B cell (primary cell): ENCODE measurements at regions not wholly inside any gene's neighbourhood (a gene's known extent, or its start where the extent isn't known, plus 50 kb on each side); places are given as distances from the start of the nearest gene placed in this dataset.

Experiments used
- ATAC-seq: fragments of 200-7000 bp; cut with Tn5 transposase; one replicate; pipeline ENCODE4 v1.10.0; 2021; ENCODE audit warnings: low read depth, mild to moderate bottlenecking, moderate number of reproducible peaks, moderate library complexity
- CTCF ChIA-PET: fragments of 350-600 bp; sonication (Branson Sonifier 250); formaldehyde crosslinking; loops from one replicate; lab custom pipeline; 2021; ENCODE audit warnings: antibody characterized with exemption, inconsistent platforms; lab: Charles Lee
- POLR2A ChIA-PET: fragments of 350-600 bp; sonication (Branson Sonifier 250); formaldehyde crosslinking; loops from one replicate; lab custom pipeline; 2021; ENCODE audit warnings: antibody characterized with exemption; lab: Charles Lee
- DNase-seq: peaks from one replicate; pipeline ENCODE4 v3.0.0; 2013
- H2AFZ ChIP-seq: 2 replicates; pipeline ENCODE4 v1.6.1; 2012; ENCODE audit warnings: mild to moderate bottlenecking, low read depth, low read length; ENCODE audit not compliant: insufficient read depth, poor library complexity, severe bottlenecking
- H3K27ac ChIP-seq, 2 donors: 1 replicate in 1 of 2; 2 replicates in 1 of 2; pipeline ENCODE4 v1.5.1; 2012 to 2013; ENCODE audit warnings: low read length in 2 of 2, mild to moderate bottlenecking in 2 of 2, moderate library complexity in 1 of 2
- H3K27me3 ChIP-seq, 4 experiments: fragments of 200-600 bp in 1 of 4; sonication (generic) in 1 of 4; replicated peaks in 1 of 4; 1 replicate in 2 of 4; 2 replicates in 2 of 4; pipeline versions ENCODE4 v1.6.1 to v1.7.0; 2013 to 2016; ENCODE audit warnings: low read length in 3 of 4, mild to moderate bottlenecking in 2 of 4, mixed read lengths in 1 of 4, moderate library complexity in 1 of 4; ENCODE audit not compliant: insufficient read depth in 4 of 4, control insufficient read depth in 3 of 4; ENCODE audit errors: control extremely low read depth in 1 of 4
- H3K36me3 ChIP-seq, 2 experiments: replicated peaks in 1 of 2; 1 replicate in 1 of 2; 2 replicates in 1 of 2; pipeline versions ENCODE4 v1.6.1 to v1.7.1; 2013; ENCODE audit warnings: low read length in 1 of 2; ENCODE audit not compliant: insufficient read depth in 2 of 2, control insufficient read depth in 1 of 2; ENCODE audit errors: control extremely low read depth in 1 of 2, extremely low read depth in 1 of 2
- H3K4me1 ChIP-seq, 2 donors: fragments of 200-600 bp in 1 of 2; sonication (generic) in 1 of 2; 1 replicate in 1 of 2; 2 replicates in 1 of 2; pipeline versions ENCODE4 v1.5.1 to v1.6.1; 2013 to 2017; ENCODE audit warnings: low read length in 2 of 2; ENCODE audit not compliant: control insufficient read depth in 2 of 2, insufficient read depth in 2 of 2
- H3K4me2 ChIP-seq: replicated peaks from 2 replicates; pipeline ENCODE3; 2012; ENCODE audit warnings: mild to moderate bottlenecking, low read depth, low read length; ENCODE audit not compliant: poor library complexity, severe bottlenecking
- H3K4me3 ChIP-seq, 5 experiments: fragments of 200-600 bp in 1 of 5; sonication (generic) in 1 of 5; 1 replicate in 3 of 5; 2 replicates in 2 of 5; pipeline versions ENCODE4 v1.5.1 to v1.7.0; 2011 to 2016; ENCODE audit warnings: low read length in 4 of 5, mild to moderate bottlenecking in 4 of 5, low read depth in 2 of 5, control low read depth in 1 of 5, moderate library complexity in 1 of 5; ENCODE audit not compliant: insufficient read depth in 1 of 5; ENCODE audit errors: control extremely low read depth in 1 of 5, extremely low read depth in 1 of 5
- H3K79me2 ChIP-seq: fragments of 200-600 bp; sonication (generic); one replicate; pipeline ENCODE4 v1.6.0; 2016; ENCODE audit warnings: low read length; ENCODE audit not compliant: control insufficient read depth, insufficient read depth
- H3K9ac ChIP-seq: fragments of 200-600 bp; sonication (generic); 2 replicates; pipeline ENCODE4 v1.6.1; 2017; ENCODE audit warnings: mild to moderate bottlenecking, low read length, moderate library complexity
- H3K9me3 ChIP-seq, 3 donors: one replicate each; pipeline versions ENCODE4 v1.6.1 to v1.7.1; 2013; ENCODE audit warnings: low read length in 2 of 3; ENCODE audit not compliant: control insufficient read depth in 2 of 3, insufficient read depth in 1 of 3; ENCODE audit errors: control extremely low read depth in 1 of 3
- H4K20me1 ChIP-seq: 2 replicates; pipeline ENCODE4 v1.6.0; 2012; ENCODE audit warnings: mild to moderate bottlenecking, low read length; ENCODE audit not compliant: insufficient read depth, control insufficient read depth, poor library complexity, severe bottlenecking
- H3K27ac Mint-ChIP-seq: one replicate; pipeline ENCODE4 v1.8.0; 2021; ENCODE audit warnings: mixed read lengths
- H3K27me3 Mint-ChIP-seq: one replicate; pipeline ENCODE4 v1.8.0; 2021; ENCODE audit warnings: mixed read lengths
- H3K4me1 Mint-ChIP-seq: one replicate; pipeline ENCODE4 v1.8.0; 2021; ENCODE audit warnings: mixed read lengths
- H3K4me3 Mint-ChIP-seq: one replicate; pipeline ENCODE4 v1.8.0; 2021; ENCODE audit warnings: mixed read lengths
- H3K9me3 Mint-ChIP-seq: one replicate; pipeline ENCODE4 v1.8.0; 2022; ENCODE audit warnings: mixed read lengths; ENCODE audit not compliant: insufficient read depth
- EZH2 ChIP-seq: IDR thresholded peaks from 2 replicates; pipeline ENCODE4 v1.6.1; 2012; ENCODE audit warnings: borderline replicate concordance, low read depth, mild to moderate bottlenecking, moderate library complexity, low read length; ENCODE audit not compliant: insufficient read depth, poor library complexity, severe bottlenecking
- WGBS: methylation state at CpG from one replicate; pipeline ENCODE4 v1.1.5; 2013; ENCODE audit warnings: missing lambda C conversion rate; ENCODE audit not compliant: insufficient coverage; 5-methylcytosine and 5-hydroxymethylcytosine counted together
- intact Hi-C: fragments of 100-400 bp; cut with micrococcal nuclease; formaldehyde crosslinking; loops from one replicate; pipeline ENCODE4 v1.10.0; 2022
- TF ChIP-seq, protein P1 (sequence below): fragments of 200-600 bp; IDR thresholded peaks from one replicate; pipeline ENCODE4 v1.8.0; 2022; ENCODE audit warnings: antibody characterized with exemption, mild to moderate bottlenecking

DNA sequence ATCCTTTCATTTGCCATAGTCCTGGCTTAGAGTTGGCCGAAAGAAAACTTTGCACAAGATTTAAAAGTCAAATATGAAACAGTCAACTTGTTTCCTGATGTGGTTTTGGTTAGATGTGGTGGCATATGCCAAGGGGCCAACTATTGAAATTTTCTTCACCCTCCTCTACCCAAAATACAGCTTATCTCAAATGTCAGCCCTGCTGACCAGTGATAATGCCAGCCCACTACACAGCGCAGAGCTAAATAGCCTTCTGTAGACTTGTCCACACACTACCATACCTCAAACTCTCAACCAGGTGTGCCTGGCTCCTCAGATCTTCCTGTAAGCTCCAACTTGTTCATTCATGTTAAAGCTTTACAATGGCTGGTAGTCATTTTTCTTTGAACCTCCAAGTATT, 368.5 kb upstream of the STAC start:
- no peaks in the 10 kb centered on the region for H4K20me1 ChIP-seq
- H3K4me1 ChIP-seq, result no peaks in the 10 kb centered on the region
- TF ChIP-seq EZH2, result no peak
- TF ChIP-seq, protein P1, sequence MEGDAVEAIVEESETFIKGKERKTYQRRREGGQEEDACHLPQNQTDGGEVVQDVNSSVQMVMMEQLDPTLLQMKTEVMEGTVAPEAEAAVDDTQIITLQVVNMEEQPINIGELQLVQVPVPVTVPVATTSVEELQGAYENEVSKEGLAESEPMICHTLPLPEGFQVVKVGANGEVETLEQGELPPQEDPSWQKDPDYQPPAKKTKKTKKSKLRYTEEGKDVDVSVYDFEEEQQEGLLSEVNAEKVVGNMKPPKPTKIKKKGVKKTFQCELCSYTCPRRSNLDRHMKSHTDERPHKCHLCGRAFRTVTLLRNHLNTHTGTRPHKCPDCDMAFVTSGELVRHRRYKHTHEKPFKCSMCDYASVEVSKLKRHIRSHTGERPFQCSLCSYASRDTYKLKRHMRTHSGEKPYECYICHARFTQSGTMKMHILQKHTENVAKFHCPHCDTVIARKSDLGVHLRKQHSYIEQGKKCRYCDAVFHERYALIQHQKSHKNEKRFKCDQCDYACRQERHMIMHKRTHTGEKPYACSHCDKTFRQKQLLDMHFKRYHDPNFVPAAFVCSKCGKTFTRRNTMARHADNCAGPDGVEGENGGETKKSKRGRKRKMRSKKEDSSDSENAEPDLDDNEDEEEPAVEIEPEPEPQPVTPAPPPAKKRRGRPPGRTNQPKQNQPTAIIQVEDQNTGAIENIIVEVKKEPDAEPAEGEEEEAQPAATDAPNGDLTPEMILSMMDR, result no peak
- POLR2A ChIA-PET, result no interaction called here
- H3K9ac ChIP-seq, result no peak overlapping the region
- no peaks in the 10 kb centered on the region for H3K27me3 Mint-ChIP-seq
- no peak overlapping the region for H3K27ac ChIP-seq
- no peaks in the 10 kb centered on the region for H3K27me3 ChIP-seq
- no peak overlapping the region for H3K4me3 Mint-ChIP-seq
- peaks cover 9% of the 10 kb centered on the region for H3K9me3 Mint-ChIP-seq
- peaks cover 0 to 5% (median 4%) of the 10 kb centered on the region in 3 donors for H3K9me3 ChIP-seq
- CTCF ChIA-PET, result no interaction called here
- WGBS, result 17% methylated on average over 1 of the region's 2 CpGs
- DNase-seq, result no peak
- no peak overlapping the region for H2AFZ ChIP-seq
- H3K4me3 ChIP-seq, result no peak overlapping the region
- H3K27ac Mint-ChIP-seq, result no peak overlapping the region
- no peak overlapping the region for H3K4me2 ChIP-seq
- no peaks in the 10 kb centered on the region for H3K79me2 ChIP-seq
- intact Hi-C loops, result no loop called here
- H3K36me3 ChIP-seq, result no peaks in the 10 kb centered on the region
- H3K4me1 Mint-ChIP-seq, result no peaks in the 10 kb centered on the region
- ATAC-seq, result no peak

GRCh38 chr3:36013425-36013824, 366.9 kb upstream of the STAC start:
- CTCF ChIA-PET, result no interaction called here
- DNase-seq (no peak), ATAC-seq (no peak)
- Histone ChIP-seq H4K20me1 (no peaks in the 10 kb centered on the region), H2AFZ (no peak overlapping the region), H3K9ac (no peak overlapping the region), H3K4me3 (no peak overlapping the region), H3K36me3 (no peaks in the 10 kb centered on the region), H3K4me2 (no peak overlapping the region), H3K9me3 (peaks cover 0 to under 1% (median under 1%) of the 10 kb centered on the region in 3 donors), H3K27me3 (no peaks in the 10 kb centered on the region), H3K79me2 (no peaks in the 10 kb centered on the region), H3K27ac (no peak overlapping the region), H3K4me1 (no peaks in the 10 kb centered on the region)
- no peak for TF ChIP-seq EZH2
- TF ChIP-seq, protein P1, result no peak
- WGBS, result no CpG with 5 or more reads among the region's 1 CpG
- POLR2A ChIA-PET, result no interaction called here
- Mint-ChIP-seq H3K4me3 (no peak overlapping the region), H3K27me3 (no peaks in the 10 kb centered on the region), H3K4me1 (no peaks in the 10 kb centered on the region), H3K27ac (no peak overlapping the region), H3K9me3 (peaks cover 3% of the 10 kb centered on the region)
- intact Hi-C loops, result no loop called here
